GM18505 (cell line): ENCODE measurements at regions not wholly inside any gene's neighbourhood (a gene's known extent, or its start where the extent isn't known, plus 50 kb on each side); places are given as distances from the start of the nearest gene placed in this dataset.
A peak's percentile ranks its signal among the peaks of the same experiment; 100 is the strongest.

ENCODE experiments used
- ATAC-seq: cut with Tn5 transposase; IDR thresholded peaks from one replicate; pipeline ENCODE4 v1.9.1; 2021; ENCODE audit not compliant: unreplicated experiment
- POLR2A ChIP-seq: IDR thresholded peaks from 4 replicates; pipeline ENCODE4 v1.6.1; 2011; ENCODE audit warnings: borderline replicate concordance; ENCODE audit not compliant: insufficient read depth, insufficient read length; ENCODE audit errors: extremely low read depth

DNA sequence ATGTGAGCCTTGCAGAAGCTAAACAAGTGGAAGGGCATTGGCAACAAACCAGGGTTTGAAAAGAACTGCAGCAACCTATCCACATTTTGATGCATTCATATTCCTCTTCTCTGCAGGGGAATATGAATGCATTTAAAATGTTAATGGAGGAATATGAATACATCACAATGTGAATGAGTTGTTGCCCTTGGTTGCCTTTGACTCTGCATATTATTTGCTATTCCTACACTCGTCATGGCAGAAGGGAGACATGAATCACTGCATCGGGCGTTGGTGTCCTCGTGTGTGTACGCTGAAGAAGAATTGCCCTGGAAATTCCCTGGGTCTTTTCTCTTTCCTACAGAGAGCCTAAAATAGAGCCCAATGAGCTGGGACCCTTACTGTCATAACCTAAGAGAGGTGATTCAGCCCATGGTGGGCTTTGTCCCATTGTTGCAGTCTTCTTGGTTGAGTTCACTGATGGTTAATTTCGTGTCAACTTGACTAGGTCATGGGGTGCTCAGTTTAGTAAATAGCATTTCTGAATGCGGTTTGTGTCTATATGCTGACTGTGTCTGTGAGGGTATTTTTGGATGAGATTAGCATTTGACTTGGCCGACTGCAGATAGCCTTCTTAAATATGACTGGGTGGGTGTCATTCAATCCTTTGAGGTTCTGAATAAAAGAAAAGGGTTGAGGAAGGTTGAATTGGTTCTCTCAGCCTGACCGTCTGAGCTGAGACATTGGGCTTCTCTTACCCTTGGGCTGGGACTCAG is 1422.9 kb upstream of the TMEM132C start:
- ATAC-seq: no peak

DNA sequence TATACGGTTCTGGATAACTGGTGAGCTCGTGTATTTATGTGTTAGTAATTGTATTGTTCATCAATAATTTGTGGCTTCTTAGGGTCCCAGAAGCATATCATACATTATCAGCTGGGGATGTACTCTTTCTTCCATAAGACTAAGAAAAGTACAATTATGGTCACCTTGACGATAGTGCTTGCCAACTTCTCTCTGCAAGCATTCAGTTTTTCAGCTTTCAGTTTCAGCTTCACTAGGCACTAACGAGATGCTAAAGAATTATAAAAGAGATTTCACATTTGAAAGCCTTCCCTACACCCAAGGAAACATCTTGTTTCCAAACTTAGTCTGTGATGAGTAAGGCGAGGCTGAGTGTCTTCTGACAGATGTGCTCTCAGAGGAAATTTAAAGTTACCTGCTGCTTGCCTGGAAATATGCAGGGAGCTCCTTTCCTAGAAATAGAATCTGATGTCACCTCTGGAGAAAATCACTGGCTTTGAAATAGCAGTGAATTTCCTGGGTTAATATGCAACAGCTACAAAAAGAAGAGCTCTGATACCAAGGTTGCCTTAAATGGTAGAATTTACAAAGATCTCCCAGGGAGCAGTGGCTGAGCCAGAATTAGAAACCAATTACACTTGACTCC is 1419.9 kb upstream of the TMEM132C start:
- no peak for TF ChIP-seq POLR2A
- ATAC-seq: no peak

More for the DNA sequence above, 1422.9 kb upstream of the TMEM132C start:
- no peak for TF ChIP-seq POLR2A

DNA sequence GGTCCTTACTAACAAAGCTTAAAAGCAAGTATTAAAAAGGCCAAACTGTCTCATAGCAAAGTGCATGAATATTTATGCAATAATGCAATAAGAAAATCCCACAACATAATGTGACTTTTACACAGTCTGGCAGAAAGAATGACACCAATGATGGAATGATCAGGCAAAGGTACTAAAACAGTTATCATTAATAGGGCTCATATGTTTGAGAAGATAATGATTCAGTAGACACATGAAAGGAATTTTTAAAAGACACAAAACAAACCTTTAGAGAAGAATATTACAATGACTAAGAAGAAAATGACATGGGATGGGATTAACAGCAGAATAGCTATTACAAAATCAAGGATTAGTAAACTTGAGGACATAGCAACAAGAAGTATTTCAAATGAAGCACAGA is 1411.2 kb upstream of the TMEM132C start:
- ATAC-seq: no peak
- no peak for TF ChIP-seq POLR2A

DNA sequence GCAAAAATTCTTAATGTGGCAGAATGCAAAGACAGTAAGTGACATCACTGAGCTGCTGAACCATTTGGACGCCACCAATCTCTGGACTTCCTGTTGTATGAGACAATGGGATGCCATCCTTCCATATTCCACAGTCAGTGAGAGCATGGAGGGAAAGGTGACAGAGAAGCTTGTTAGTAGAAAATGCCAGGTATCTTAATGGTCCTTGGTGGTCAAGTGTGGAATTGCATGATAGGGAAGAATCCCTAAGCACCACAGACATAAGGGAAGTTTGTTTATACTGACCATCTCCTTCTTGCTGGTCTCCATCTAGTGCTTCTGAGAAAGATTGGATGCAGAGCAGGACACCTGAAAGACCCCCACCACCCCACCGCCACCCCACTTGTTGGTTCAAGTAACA is 1410.0 kb upstream of the TMEM132C start:
- ATAC-seq: no peak
- TF ChIP-seq POLR2A: no peak

DNA sequence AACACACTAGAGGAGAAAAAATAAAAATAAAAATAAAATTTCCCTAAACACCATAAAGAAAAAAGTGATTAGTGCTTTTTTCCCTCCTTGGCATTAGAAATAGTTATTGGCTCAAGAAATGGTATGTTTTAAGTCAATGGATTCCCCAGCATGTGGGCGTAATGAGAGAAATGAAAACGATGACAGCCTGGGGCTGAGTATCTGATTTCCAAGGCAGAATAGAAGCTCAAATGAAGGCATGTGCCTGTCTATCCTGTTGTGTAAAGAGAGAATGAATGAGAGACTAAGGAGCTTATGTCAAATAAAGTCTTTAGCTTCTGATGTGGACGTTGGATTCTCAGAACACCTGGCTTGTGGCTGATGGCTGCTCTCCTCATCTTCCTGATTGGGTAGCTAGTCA is 1408.4 kb upstream of the TMEM132C start:
- ATAC-seq: no peak
- TF ChIP-seq POLR2A: no peak

DNA sequence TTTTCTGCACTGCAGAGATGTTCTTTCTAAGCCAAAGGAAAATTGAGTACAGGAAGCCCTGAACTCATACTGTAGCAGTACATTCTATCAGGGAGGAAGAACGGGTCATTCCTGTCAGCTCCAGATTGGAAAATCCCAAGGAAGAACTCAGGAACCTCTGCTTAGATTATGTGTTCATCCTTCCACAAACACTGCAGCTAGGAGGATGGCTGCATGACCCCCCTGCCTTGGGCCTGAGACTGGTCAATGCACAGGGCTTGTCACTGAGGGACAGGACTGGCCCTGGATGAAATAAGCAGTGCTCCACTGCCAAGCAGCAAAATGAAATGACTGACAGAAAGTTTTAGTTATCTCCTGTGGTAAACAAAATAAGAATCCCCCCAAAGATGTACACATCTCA is 1406.8 kb upstream of the TMEM132C start:
- TF ChIP-seq POLR2A: no peak
- ATAC-seq: no peak

DNA sequence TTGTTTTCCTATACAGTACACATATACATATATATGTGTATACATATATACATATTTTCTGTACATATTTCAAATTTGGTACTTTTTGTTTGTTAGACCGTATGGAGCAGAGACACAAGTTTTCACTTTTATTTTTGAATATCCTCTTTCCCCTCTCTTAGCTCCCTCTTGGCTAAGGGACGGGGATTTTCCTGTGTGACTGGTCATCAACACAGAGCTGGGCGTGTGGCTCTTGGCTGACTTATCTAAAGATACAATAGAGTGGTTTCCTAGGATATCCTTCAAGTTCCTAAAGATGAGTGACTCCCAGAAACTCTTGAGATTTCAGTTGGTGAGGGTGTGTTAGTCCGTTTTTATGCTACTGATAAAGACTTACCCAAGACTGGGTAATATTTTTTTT is 1404.5 kb upstream of the TMEM132C start:
- ATAC-seq: no peak
- no peak for TF ChIP-seq POLR2A

DNA sequence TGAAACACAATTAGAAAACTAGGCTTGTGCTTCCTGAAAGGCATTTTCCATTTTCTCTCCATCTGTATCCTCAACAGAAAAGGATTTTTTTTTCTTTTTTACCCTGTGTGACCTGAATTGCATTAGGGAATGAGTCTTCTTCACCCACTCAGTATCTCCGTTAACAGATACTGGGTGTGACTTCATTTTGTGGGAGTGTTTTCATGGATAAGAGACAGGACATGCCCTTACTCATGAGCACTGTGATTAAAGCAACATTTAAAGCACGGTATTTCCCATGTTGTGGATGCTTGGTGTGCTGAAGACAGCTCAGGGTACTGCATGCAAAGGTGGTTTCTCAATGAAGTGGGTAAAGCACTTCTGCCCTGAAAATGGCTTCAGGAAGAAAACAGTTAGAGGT is 1397.3 kb upstream of the TMEM132C start:
- TF ChIP-seq POLR2A: no peak
- no peak for ATAC-seq

DNA sequence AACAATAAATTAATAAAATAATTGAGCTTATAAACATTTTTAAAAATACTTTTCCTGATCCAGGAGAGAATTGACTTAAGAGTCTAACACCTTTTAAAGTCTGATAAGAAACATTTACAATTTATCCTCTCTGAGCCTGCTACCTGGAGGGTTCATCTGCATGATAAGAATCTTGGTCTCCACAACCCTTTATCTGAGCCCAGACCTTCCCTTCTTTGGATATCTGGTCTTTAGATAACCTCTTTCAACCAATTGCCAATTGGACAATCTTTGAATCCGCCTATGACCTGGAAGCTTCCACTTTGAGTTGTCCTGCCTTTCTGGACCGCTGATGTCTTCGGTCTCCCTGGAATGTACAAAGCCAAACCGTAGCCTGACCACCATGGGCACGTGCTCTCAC is 1393.3 kb upstream of the TMEM132C start:
- ATAC-seq: no peak
- no peak for TF ChIP-seq POLR2A

DNA sequence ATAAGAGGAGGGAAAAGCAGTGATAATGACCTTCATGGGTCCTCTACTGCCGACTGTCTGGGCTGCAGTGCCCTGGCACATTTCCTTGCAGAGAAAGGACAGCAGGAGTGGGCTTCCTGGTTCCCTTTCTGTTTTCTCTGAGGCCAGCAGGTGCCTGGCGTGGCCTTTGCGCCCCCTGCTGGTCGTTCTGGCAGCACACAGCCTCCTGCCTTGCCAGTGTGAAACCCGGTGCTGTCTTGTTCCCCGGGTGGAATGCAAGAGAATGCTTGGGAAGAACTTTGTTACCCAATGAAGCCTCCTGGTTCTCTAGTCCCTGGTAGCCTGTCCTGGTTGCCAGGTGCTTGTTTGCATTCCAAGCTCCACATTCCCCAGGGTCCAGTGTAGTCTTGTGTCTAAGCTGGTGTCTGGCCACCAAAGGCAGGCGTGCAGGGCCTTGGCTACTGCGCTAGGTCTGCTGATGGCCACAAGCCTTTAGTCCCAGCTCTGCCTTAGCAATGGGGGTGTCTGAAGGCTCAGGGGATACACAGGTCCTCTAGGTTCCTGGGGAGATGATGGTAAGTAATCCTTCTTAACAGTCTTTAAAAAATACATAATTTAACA is 1392.4 kb upstream of the TMEM132C start:
- ATAC-seq: peak; percentile 83
- no peak for TF ChIP-seq POLR2A

DNA sequence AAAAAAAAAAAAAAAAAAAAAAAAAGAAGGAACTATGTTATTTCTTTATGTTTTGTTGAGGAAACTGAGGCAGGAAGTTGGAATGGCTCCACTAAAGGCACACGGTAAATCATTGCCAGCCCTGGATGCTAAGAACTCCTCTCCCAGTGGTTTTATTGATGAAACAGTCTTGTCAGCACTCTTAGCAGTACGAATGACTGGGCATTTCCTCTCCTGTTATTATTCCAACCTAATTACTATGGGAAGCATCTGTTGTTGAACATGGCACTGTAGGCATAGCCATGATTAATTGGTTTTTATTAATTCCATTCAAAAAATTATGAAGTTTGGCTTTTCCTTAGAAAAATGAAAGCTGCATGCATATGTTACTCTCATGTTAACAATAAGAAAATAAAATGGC is 1387.1 kb upstream of the TMEM132C start:
- no peak for ATAC-seq
- no peak for TF ChIP-seq POLR2A

DNA sequence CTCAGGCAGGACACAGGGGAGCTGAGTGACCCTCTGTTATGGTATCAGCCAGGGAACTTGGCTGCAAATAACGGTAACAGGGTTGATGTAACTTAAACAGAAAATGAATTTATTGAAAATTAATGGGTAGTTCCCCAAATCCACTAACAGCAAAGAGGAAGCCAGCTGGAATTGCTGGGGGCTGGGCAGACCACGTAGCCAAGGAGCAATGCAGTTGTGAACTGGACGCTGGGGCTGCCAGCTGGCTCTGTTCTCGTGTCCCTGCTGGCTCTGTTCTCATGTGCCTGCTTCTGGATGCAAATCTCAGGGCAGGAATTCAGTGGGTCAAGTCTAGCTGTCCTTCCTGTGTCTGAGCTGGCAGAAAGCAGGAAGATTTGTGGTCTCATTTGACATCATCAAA is 1383.3 kb upstream of the TMEM132C start:
- ATAC-seq: no peak
- no peak for TF ChIP-seq POLR2A

DNA sequence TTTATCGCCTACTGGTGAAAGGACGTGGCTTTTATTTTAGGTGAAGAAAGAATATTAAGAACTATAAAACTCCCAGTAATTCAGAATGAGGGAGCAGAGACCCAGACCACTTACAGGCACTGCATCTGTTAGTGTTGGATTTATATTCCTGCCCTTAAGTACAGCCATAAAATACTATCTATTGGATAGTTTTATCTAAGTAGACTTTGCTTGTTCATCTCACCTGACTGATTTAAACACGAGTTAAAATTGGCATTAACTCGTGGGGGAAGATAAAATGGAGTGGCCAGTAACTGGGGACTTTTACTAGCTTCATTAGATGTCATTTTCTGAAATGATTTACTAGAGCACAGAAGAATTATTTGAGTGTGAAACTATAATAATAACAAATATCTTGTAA is 1377.5 kb upstream of the TMEM132C start:
- no peak for ATAC-seq
- no peak for TF ChIP-seq POLR2A

DNA sequence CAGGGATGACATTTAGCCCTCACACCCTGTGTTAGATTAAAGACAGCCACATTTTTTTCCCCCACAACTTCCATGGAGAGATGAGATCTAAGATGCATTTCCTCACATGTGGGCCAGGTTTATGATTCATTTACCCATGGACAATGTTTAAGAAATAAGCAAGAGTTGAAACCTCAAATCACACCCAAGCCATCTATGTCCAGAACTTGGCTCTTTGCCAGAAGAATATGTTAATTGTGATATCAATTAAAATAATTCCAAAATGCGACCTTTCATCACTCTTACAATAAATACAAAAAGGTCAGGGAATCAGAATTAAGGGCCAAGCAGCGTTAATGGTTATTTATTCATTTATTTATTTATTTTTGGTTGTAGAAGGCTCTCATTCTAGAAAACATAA is 1376.9 kb upstream of the TMEM132C start:
- no peak for TF ChIP-seq POLR2A
- no peak for ATAC-seq
